Osteoblast (primary cell): ENCODE measurements at regions not wholly inside any gene's neighbourhood (a gene's known extent, or its start where the extent isn't known, plus 50 kb on each side); places are given as distances from the start of the nearest gene placed in this dataset.

Experiments
- DNase-seq: peaks from one replicate; pipeline ENCODE4 v3.0.0; 2011; ENCODE audit warnings: low spot score, mixed read lengths; ENCODE audit not compliant: insufficient read length; ENCODE audit errors: missing footprints
- H2AFZ ChIP-seq: 2 replicates; pipeline ENCODE4 v1.6.0; 2011; ENCODE audit warnings: mild to moderate bottlenecking, low read length
- H3K27ac ChIP-seq: 2 replicates; pipeline ENCODE4 v1.5.1; 2011; ENCODE audit warnings: mild to moderate bottlenecking, low read depth, low read length, moderate library complexity
- H3K27me3 ChIP-seq: 2 replicates; pipeline ENCODE4 v1.6.0; 2012; ENCODE audit warnings: mild to moderate bottlenecking, control low read depth, inconsistent platforms, low read length, moderate library complexity; ENCODE audit not compliant: insufficient read depth
- H3K36me3 ChIP-seq: 2 replicates; pipeline ENCODE4 v1.5.1; 2011; ENCODE audit warnings: mild to moderate bottlenecking, low read length, control low read depth, moderate library complexity; ENCODE audit not compliant: insufficient read depth
- H3K4me1 ChIP-seq: 2 replicates; pipeline ENCODE4 v1.5.1; 2011; ENCODE audit warnings: mild to moderate bottlenecking, low read length, control low read depth, moderate library complexity; ENCODE audit not compliant: insufficient read depth
- H3K4me2 ChIP-seq: 2 replicates; pipeline ENCODE4 v1.6.0; 2011; ENCODE audit warnings: mild to moderate bottlenecking, low read length; ENCODE audit not compliant: insufficient read depth
- H3K4me3 ChIP-seq: fragments of 200-600 bp; sonication (generic); 3 replicates; pipeline ENCODE4 v1.5.1; 2012; ENCODE audit warnings: mild to moderate bottlenecking, low read length, inconsistent platforms; ENCODE audit not compliant: insufficient read depth
- H3K79me2 ChIP-seq: 2 replicates; pipeline ENCODE4 v1.6.0; 2012; ENCODE audit warnings: mild to moderate bottlenecking, low read length, control low read depth, inconsistent platforms; ENCODE audit not compliant: insufficient read depth
- H3K9me3 ChIP-seq: 2 replicates; pipeline ENCODE4 v1.5.1; 2011; ENCODE audit warnings: low read depth, low read length, control low read depth
- H4K20me1 ChIP-seq: 2 replicates; pipeline ENCODE4 v1.6.0; 2012; ENCODE audit warnings: mild to moderate bottlenecking, low read length, control low read depth; ENCODE audit not compliant: insufficient read depth
- TF ChIP-seq, protein P1 (sequence below): IDR thresholded peaks from 2 replicates; pipeline ENCODE4 v1.5.1; 2011; ENCODE audit warnings: mild to moderate bottlenecking, low read depth, low read length, moderate library complexity; ENCODE audit errors: extremely low read depth

DNA sequence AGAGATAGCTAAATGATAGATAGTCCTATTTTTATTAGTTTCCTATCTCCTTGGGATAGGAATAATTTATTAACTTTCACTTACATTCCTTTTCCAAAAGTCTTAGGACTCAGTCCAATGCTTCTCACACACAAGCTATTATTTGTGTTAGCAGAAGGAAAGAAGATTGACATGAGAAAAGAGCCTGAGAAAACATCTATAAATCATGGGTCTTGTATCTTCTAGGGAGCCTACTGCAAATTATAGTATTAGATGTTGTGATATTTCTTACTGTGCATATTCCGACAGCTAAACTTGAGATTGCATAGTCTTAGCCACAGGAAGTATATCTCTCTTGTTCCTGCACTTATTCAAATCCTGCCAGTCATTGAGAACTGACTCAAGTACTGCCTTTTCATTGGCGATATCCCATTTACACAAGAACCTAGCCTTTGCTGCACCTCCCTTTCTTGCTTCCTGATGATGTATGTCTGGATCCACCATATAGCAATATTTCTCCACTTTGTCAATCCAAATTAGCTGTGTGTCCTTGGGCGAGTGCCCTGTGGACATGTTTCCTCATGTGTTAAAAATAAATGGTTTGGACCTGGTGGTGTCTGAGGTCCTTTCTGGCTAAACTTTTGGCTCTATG, 245.1 kb upstream of the LMCD1 start:
- TF ChIP-seq, protein P1, sequence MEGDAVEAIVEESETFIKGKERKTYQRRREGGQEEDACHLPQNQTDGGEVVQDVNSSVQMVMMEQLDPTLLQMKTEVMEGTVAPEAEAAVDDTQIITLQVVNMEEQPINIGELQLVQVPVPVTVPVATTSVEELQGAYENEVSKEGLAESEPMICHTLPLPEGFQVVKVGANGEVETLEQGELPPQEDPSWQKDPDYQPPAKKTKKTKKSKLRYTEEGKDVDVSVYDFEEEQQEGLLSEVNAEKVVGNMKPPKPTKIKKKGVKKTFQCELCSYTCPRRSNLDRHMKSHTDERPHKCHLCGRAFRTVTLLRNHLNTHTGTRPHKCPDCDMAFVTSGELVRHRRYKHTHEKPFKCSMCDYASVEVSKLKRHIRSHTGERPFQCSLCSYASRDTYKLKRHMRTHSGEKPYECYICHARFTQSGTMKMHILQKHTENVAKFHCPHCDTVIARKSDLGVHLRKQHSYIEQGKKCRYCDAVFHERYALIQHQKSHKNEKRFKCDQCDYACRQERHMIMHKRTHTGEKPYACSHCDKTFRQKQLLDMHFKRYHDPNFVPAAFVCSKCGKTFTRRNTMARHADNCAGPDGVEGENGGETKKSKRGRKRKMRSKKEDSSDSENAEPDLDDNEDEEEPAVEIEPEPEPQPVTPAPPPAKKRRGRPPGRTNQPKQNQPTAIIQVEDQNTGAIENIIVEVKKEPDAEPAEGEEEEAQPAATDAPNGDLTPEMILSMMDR: no peak
- Histone ChIP-seq H3K4me2 (no peak overlapping the region), H3K9me3 (no peaks in the 10 kb centered on the region)

GRCh38 chr3:8261018-8261417, 240.6 kb upstream of the LMCD1 start:
- no peak overlapping the region for H3K4me2 ChIP-seq
- H3K79me2 ChIP-seq: no peaks in the 10 kb centered on the region
- no peak overlapping the region for H3K4me3 ChIP-seq
- TF ChIP-seq, protein P1: no peak
- H3K27me3 ChIP-seq: no peaks in the 10 kb centered on the region
- H3K36me3 ChIP-seq: no peaks in the 10 kb centered on the region
- no peak overlapping the region for H2AFZ ChIP-seq
- H3K27ac ChIP-seq: no peak overlapping the region
- DNase-seq: no peak
- no peaks in the 10 kb centered on the region for H3K4me1 ChIP-seq
- H4K20me1 ChIP-seq: no peaks in the 10 kb centered on the region
- H3K9me3 ChIP-seq: no peaks in the 10 kb centered on the region

More for the DNA sequence above, 245.1 kb upstream of the LMCD1 start:
- Histone ChIP-seq H3K4me3 (no peak overlapping the region), H3K36me3 (no peaks in the 10 kb centered on the region), H2AFZ (no peak overlapping the region), H3K4me1 (no peaks in the 10 kb centered on the region), H3K79me2 (no peaks in the 10 kb centered on the region), H4K20me1 (no peaks in the 10 kb centered on the region), H3K27me3 (no peaks in the 10 kb centered on the region), H3K27ac (no peak overlapping the region)
- peak; percentile 13 for DNase-seq

DNA sequence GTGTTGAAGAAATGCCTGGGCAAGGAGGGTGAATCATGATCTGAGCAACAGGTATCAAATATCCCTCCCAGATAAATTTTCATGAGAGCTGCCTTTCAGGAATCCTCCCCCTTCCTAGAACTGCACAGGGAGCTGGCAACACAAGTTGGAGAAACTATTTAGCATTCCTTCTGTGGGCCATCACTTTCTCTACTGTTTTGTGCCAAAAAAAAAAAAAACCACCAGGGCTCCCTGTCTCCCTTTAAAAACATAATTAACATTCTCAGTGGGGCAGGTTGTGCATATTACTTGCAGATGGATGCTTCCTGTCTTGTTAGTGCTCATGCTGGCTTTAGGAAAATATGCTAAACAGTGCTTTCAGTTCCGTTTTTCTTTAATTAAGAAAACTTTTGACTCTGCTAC, 234.9 kb upstream of the LMCD1 start:
- Histone ChIP-seq H3K27me3 (no peaks in the 10 kb centered on the region), H3K4me1 (no peaks in the 10 kb centered on the region), H4K20me1 (no peaks in the 10 kb centered on the region), H3K36me3 (no peaks in the 10 kb centered on the region), H3K9me3 (no peaks in the 10 kb centered on the region), H3K79me2 (no peaks in the 10 kb centered on the region), H3K4me3 (no peak overlapping the region), H3K4me2 (no peak overlapping the region), H3K27ac (no peak overlapping the region), H2AFZ (no peak overlapping the region)
- TF ChIP-seq, protein P1: no peak
- no peak for DNase-seq

GRCh38 chr3:8273479-8273878, 228.1 kb upstream of the LMCD1 start:
- Histone ChIP-seq H4K20me1 (no peaks in the 10 kb centered on the region), H3K79me2 (no peaks in the 10 kb centered on the region), H3K4me3 (no peak overlapping the region), H3K27me3 (no peaks in the 10 kb centered on the region), H3K4me2 (no peak overlapping the region), H3K4me1 (no peaks in the 10 kb centered on the region), H3K36me3 (no peaks in the 10 kb centered on the region), H2AFZ (no peak overlapping the region), H3K27ac (no peak overlapping the region), H3K9me3 (no peaks in the 10 kb centered on the region)
- TF ChIP-seq, protein P1: no peak
- DNase-seq: no peak
